ENCODE measurements at regions not wholly inside any gene's neighbourhood (a gene's known extent, or its start where the extent isn't known, plus 50 kb on each side); places are given as distances from the start of the nearest gene placed in this dataset.

- Mint-ChIP-seq H3K9me3 (peaks cover 0 to 3% (median 0%) of the 10 kb centered on the region in 3 donors), H3K27ac (no peak overlapping the region), H3K4me3 (no peak overlapping the region), H3K4me1 (no peaks in the 10 kb centered on the region), H3K36me3 (no peaks in the 10 kb centered on the region), H3K27me3 (no peaks in the 10 kb centered on the region)
Measured at GRCh38 chr7:17485904-17486303, 187.5 kb downstream of the AHR start.

- H3K4me1 Mint-ChIP-seq: no peaks in the 10 kb centered on the region
- H3K4me3 Mint-ChIP-seq: no peak overlapping the region
- H3K27me3 Mint-ChIP-seq: no peaks in the 10 kb centered on the region
- H3K36me3 Mint-ChIP-seq: no peaks in the 10 kb centered on the region
- peaks cover 0 to 3% (median 0%) of the 10 kb centered on the region in 3 donors for H3K9me3 Mint-ChIP-seq
- no peak overlapping the region for H3K27ac Mint-ChIP-seq
Measured at GRCh38 chr7:17486835-17487234, 188.4 kb downstream of the AHR start.

- no peak overlapping the region for H3K4me3 Mint-ChIP-seq
- no peaks in the 10 kb centered on the region for H3K36me3 Mint-ChIP-seq
Measured at GRCh38 chr7:17487343-17487742, 188.9 kb downstream of the AHR start.

GRCh38 chr7:17488829-17489228 is 190.4 kb downstream of the AHR start:
- Mint-ChIP-seq H3K36me3 (no peaks in the 10 kb centered on the region), H3K4me1 (no peaks in the 10 kb centered on the region), H3K27me3 (no peaks in the 10 kb centered on the region), H3K27ac (no peak overlapping the region), H3K4me3 (no peak overlapping the region), H3K9me3 (peaks cover 0 to 2% (median 0%) of the 10 kb centered on the region in 3 donors)

More at GRCh38 chr7:17487343-17487742, 188.9 kb downstream of the AHR start:
- H3K9me3 Mint-ChIP-seq: peaks cover 0 to 3% (median 0%) of the 10 kb centered on the region in 3 donors
- H3K27ac Mint-ChIP-seq: no peak overlapping the region
- H3K27me3 Mint-ChIP-seq: no peaks in the 10 kb centered on the region
- H3K4me1 Mint-ChIP-seq: no peaks in the 10 kb centered on the region

GRCh38 chr7:17489961-17490360 is 191.5 kb downstream of the AHR start:
- no peaks in the 10 kb centered on the region for H3K4me1 Mint-ChIP-seq
- peaks cover 2% of the 10 kb centered on the region for H3K27me3 Mint-ChIP-seq
- H3K27ac Mint-ChIP-seq: no peak overlapping the region
- no peaks in the 10 kb centered on the region for H3K36me3 Mint-ChIP-seq
- no peak overlapping the region for H3K4me3 Mint-ChIP-seq
- H3K9me3 Mint-ChIP-seq: no peaks in the 10 kb centered on the region

- Mint-ChIP-seq H3K4me3 (no peak overlapping the region), H3K27ac (no peak overlapping the region), H3K9me3 (no peaks in the 10 kb centered on the region), H3K4me1 (no peaks in the 10 kb centered on the region), H3K27me3 (peaks cover 2% of the 10 kb centered on the region), H3K36me3 (no peaks in the 10 kb centered on the region)
Measured at GRCh38 chr7:17490825-17491224, 192.4 kb downstream of the AHR start.

GRCh38 chr7:17492437-17492836 is 194.0 kb downstream of the AHR start:
- H3K27ac Mint-ChIP-seq: no peak overlapping the region

GRCh38 chr7:17493446-17493845 is 195.0 kb downstream of the AHR start:
- Mint-ChIP-seq H3K4me3 (no peak overlapping the region), H3K9me3 (no peaks in the 10 kb centered on the region), H3K27me3 (peaks cover 2% of the 10 kb centered on the region), H3K4me1 (peaks cover 0 to 5% (median 5%) of the 10 kb centered on the region in 3 donors), H3K36me3 (no peaks in the 10 kb centered on the region), H3K27ac (no peak overlapping the region)

More at GRCh38 chr7:17492437-17492836, 194.0 kb downstream of the AHR start:
- Mint-ChIP-seq H3K36me3 (no peaks in the 10 kb centered on the region), H3K9me3 (no peaks in the 10 kb centered on the region), H3K4me1 (peaks cover 0 to 2% (median under 1%) of the 10 kb centered on the region in 3 donors), H3K27me3 (peaks cover 2% of the 10 kb centered on the region), H3K4me3 (no peak overlapping the region)

- no peaks in the 10 kb centered on the region for H3K36me3 Mint-ChIP-seq
- peaks cover 0 to 5% (median 5%) of the 10 kb centered on the region in 3 donors for H3K4me1 Mint-ChIP-seq
- H3K27ac Mint-ChIP-seq: no peak overlapping the region
- no peaks in the 10 kb centered on the region for H3K9me3 Mint-ChIP-seq
- H3K27me3 Mint-ChIP-seq: peaks cover 2% of the 10 kb centered on the region
- H3K4me3 Mint-ChIP-seq: no peak overlapping the region
Measured at GRCh38 chr7:17495655-17496394, 197.4 kb downstream of the AHR start.

- Mint-ChIP-seq H3K4me3 (no peak overlapping the region), H3K4me1 (peaks cover 0 to 5% (median 5%) of the 10 kb centered on the region in 3 donors), H3K27me3 (peaks cover 2% of the 10 kb centered on the region), H3K9me3 (no peaks in the 10 kb centered on the region), H3K27ac (peak overlapping the region in 1 of 3 donors; percentile 35), H3K36me3 (no peaks in the 10 kb centered on the region)
Measured at GRCh38 chr7:17497136-17497535, 198.7 kb downstream of the AHR start.

GRCh38 chr7:17497549-17498167 is 199.2 kb downstream of the AHR start:
- H3K4me3 Mint-ChIP-seq: peak overlapping the region in 1 of 4 donors; percentile 34
- no peaks in the 10 kb centered on the region for H3K36me3 Mint-ChIP-seq
- no peaks in the 10 kb centered on the region for H3K9me3 Mint-ChIP-seq
- peak overlapping the region in 1 of 3 donors; percentile 35 for H3K27ac Mint-ChIP-seq
- H3K4me1 Mint-ChIP-seq: peaks cover 0 to 5% (median 5%) of the 10 kb centered on the region in 3 donors
- peaks cover 2% of the 10 kb centered on the region for H3K27me3 Mint-ChIP-seq

GRCh38 chr7:17498230-17498629 is 199.8 kb downstream of the AHR start:
- no peaks in the 10 kb centered on the region for H3K9me3 Mint-ChIP-seq
- no peaks in the 10 kb centered on the region for H3K36me3 Mint-ChIP-seq
- H3K27me3 Mint-ChIP-seq: peaks cover 2% of the 10 kb centered on the region
- no peak overlapping the region for H3K27ac Mint-ChIP-seq
- H3K4me1 Mint-ChIP-seq: peaks cover 0 to 5% (median 5%) of the 10 kb centered on the region in 3 donors
- no peak overlapping the region for H3K4me3 Mint-ChIP-seq

GRCh38 chr7:17500736-17501135 is 202.3 kb downstream of the AHR start:
- Mint-ChIP-seq H3K36me3 (no peaks in the 10 kb centered on the region), H3K4me3 (no peak overlapping the region), H3K9me3 (no peaks in the 10 kb centered on the region), H3K4me1 (peaks cover 0 to 7% (median 5%) of the 10 kb centered on the region in 3 donors), H3K27me3 (no peaks in the 10 kb centered on the region), H3K27ac (no peak overlapping the region)

- H3K4me3 Mint-ChIP-seq: no peak overlapping the region
- no peaks in the 10 kb centered on the region for H3K36me3 Mint-ChIP-seq
- H3K27me3 Mint-ChIP-seq: no peaks in the 10 kb centered on the region
- peaks cover 4 to 14% (median 5%) of the 10 kb centered on the region in 3 donors for H3K4me1 Mint-ChIP-seq
- no peak overlapping the region for H3K27ac Mint-ChIP-seq
- H3K9me3 Mint-ChIP-seq: no peaks in the 10 kb centered on the region
Measured at GRCh38 chr7:17501441-17502212, 203.2 kb downstream of the AHR start.

Measured in IgD-negative memory B cell (primary cell).